Sigmoid colon (tissue), 6 donors: ENCODE measurements at regions not wholly inside any gene's neighbourhood (a gene's known extent, or its start where the extent isn't known, plus 50 kb on each side); places are given as distances from the start of the nearest gene placed in this dataset.

ENCODE experiments used
- DNase-seq: peaks from one replicate; pipeline ENCODE4 v3.0.0-alpha.2; 2019
- H3K27ac ChIP-seq, 4 donors: fragments of 200-600 bp; sonication (generic); one replicate each; pipeline ENCODE4 v1.5.1; 2016 to 2019; ENCODE audit warnings: mild to moderate bottlenecking in 1 of 4
- H3K27me3 ChIP-seq, 3 donors: fragments of 200-600 bp; sonication (generic); one replicate each; pipeline ENCODE4 v1.5.1; 2019; ENCODE audit warnings: mild to moderate bottlenecking in 1 of 3
- H3K36me3 ChIP-seq, 4 donors: fragments of 200-600 bp; sonication (generic); one replicate each; pipeline ENCODE4 v1.5.1; 2016 to 2019
- H3K4me1 ChIP-seq, 4 donors: fragments of 200-600 bp; sonication (generic); one replicate each; pipeline ENCODE4 v1.5.1; 2017 to 2019
- H3K4me3 ChIP-seq, 4 donors: fragments of 200-600 bp; sonication (generic); one replicate each; pipeline ENCODE4 v1.5.1; 2017 to 2019; ENCODE audit warnings: mild to moderate bottlenecking in 2 of 4, moderate library complexity in 1 of 4
- H3K9me3 ChIP-seq, 4 donors: fragments of 200-600 bp in 3 of 4; sonication (generic) in 3 of 4; one replicate each; pipeline versions ENCODE4 v1.5.1 to v1.6.1; 2013 to 2019
- EP300 ChIP-seq, 4 donors: sonication (generic); formaldehyde crosslinking; IDR thresholded peaks; one replicate each; pipeline ENCODE4 v1.6.1; 2017; ENCODE audit warnings: antibody characterized with exemption in 4 of 4
- POLR2A ChIP-seq, 2 donors: fragments of 450-650 bp; IDR thresholded peaks; one replicate each; pipeline ENCODE4 v1.6.1; 2016; ENCODE audit warnings: antibody characterized with exemption in 2 of 2, mild to moderate bottlenecking in 2 of 2, moderate library complexity in 2 of 2
- POLR2AphosphoS5 ChIP-seq, 4 donors: sonication (generic); formaldehyde crosslinking; IDR thresholded peaks; one replicate each; pipeline ENCODE4 v1.6.1; 2017; ENCODE audit warnings: antibody characterized with exemption in 4 of 4
- WGBS, 2 donors: extraction: QIAGEN DNeasy Blood & Tissue Kit; methylation state at CpG; one replicate each; pipeline ENCODE4 v1.1.7; 2013; 5-methylcytosine and 5-hydroxymethylcytosine counted together
- intact Hi-C: fragments of 100-400 bp; cut with DNase I; formaldehyde crosslinking; loops from one replicate; pipeline ENCODE4 v1.15.1; 2023
- TF ChIP-seq, protein P1 (sequence below), 4 experiments: fragments of 450-650 bp in 3 of 4; fragments of 200-600 bp in 1 of 4; IDR thresholded peaks; one replicate each; pipeline ENCODE4 v1.5.1; 2016 to 2019; ENCODE audit warnings: antibody characterized with exemption in 4 of 4, mild to moderate bottlenecking in 3 of 4, moderate library complexity in 2 of 4
- donor health status: healthy with polysubstance abuse.
- donor health status: healthy.

DNA sequence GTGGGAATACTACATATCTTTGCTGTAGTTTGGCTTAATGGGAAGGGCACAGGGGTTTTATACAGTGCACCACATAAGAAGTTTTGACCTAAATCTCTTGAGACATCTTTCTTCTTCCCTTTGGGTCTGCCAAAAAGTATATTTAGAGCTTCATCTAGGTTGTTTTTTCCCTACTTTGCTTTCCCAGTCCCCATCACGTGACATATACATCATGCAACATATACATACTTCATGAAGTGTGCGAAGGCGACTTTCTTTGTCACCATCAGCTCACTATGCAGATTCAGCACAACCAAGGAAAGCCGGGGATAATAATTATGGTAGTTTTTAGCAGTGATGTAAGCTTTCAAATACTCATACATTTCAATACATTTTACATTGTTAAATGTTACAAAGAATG lies 177.1 kb upstream of the PPP1R3A start:
- intact Hi-C loops: no loop called here
- H3K4me1 ChIP-seq: peaks cover 0 to 31% (median 9%) of the 10 kb centered on the region in 4 donors
- no peaks in the 10 kb centered on the region for H3K27me3 ChIP-seq
- WGBS, 2 donors: 94 to 95% methylated on average over 4 of the region's 4 CpGs
- H3K27ac ChIP-seq: no peak overlapping the region
- H3K4me3 ChIP-seq: no peak overlapping the region
- no peaks in the 10 kb centered on the region for H3K9me3 ChIP-seq
- H3K36me3 ChIP-seq: no peaks in the 10 kb centered on the region
- DNase-seq: no peak
- TF ChIP-seq POLR2AphosphoS5 (IDR thresholded peaks at IDR 0.05) (no peak), EP300 (IDR thresholded peaks at IDR 0.05) (no peak), POLR2A (IDR thresholded peaks at IDR 0.05) (no peak)
- TF ChIP-seq, protein P1, sequence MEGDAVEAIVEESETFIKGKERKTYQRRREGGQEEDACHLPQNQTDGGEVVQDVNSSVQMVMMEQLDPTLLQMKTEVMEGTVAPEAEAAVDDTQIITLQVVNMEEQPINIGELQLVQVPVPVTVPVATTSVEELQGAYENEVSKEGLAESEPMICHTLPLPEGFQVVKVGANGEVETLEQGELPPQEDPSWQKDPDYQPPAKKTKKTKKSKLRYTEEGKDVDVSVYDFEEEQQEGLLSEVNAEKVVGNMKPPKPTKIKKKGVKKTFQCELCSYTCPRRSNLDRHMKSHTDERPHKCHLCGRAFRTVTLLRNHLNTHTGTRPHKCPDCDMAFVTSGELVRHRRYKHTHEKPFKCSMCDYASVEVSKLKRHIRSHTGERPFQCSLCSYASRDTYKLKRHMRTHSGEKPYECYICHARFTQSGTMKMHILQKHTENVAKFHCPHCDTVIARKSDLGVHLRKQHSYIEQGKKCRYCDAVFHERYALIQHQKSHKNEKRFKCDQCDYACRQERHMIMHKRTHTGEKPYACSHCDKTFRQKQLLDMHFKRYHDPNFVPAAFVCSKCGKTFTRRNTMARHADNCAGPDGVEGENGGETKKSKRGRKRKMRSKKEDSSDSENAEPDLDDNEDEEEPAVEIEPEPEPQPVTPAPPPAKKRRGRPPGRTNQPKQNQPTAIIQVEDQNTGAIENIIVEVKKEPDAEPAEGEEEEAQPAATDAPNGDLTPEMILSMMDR (IDR thresholded peaks at IDR 0.05): no peak

DNA sequence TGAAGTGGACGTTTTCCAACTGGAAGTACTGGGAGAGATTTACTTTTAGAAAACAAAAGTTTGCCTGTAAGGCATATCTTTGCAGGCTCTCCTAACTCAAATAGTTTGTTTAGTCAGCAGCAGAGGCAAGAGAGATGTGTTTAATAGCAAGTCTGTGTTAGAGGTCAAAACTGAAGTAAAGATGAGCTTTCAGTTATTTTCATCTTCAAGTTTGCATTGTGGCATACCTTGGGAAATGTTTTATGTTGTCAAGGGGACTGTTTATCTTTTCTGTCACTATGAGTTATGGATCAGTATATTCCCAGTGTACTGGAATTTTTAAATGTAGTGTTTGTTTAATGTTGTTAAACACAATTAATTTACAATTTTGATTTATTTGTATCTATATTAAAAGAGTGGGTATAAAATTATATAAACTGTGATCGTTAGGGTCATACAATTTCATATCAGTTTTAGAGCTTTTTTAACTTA lies 169.7 kb upstream of the PPP1R3A start:
- Histone ChIP-seq H3K9me3 (no peaks in the 10 kb centered on the region), H3K36me3 (no peaks in the 10 kb centered on the region), H3K4me3 (peak overlapping the region; percentile 74 to 87 (median 82)), H3K27ac (peak overlapping the region; percentile 93 to 97 (median 96)), H3K27me3 (no peaks in the 10 kb centered on the region), H3K4me1 (peaks cover 0 to 25% (median 18%) of the 10 kb centered on the region in 4 donors)
- WGBS, 2 donors: 16 to 44% methylated on average over 2 of the region's 2 CpGs
- no peak for DNase-seq
- intact Hi-C loops: loop anchor here (5.0 to 10.0 kb wide), 2 partner anchors 446 to 834 kb away; partner anchors contain the start of gene MDFIC
- TF ChIP-seq POLR2AphosphoS5 (IDR thresholded peaks at IDR 0.05) (peak in 3 of 4 donors; percentile 12 to 46 (median 36)), POLR2A (IDR thresholded peaks at IDR 0.05) (no peak)

DNA sequence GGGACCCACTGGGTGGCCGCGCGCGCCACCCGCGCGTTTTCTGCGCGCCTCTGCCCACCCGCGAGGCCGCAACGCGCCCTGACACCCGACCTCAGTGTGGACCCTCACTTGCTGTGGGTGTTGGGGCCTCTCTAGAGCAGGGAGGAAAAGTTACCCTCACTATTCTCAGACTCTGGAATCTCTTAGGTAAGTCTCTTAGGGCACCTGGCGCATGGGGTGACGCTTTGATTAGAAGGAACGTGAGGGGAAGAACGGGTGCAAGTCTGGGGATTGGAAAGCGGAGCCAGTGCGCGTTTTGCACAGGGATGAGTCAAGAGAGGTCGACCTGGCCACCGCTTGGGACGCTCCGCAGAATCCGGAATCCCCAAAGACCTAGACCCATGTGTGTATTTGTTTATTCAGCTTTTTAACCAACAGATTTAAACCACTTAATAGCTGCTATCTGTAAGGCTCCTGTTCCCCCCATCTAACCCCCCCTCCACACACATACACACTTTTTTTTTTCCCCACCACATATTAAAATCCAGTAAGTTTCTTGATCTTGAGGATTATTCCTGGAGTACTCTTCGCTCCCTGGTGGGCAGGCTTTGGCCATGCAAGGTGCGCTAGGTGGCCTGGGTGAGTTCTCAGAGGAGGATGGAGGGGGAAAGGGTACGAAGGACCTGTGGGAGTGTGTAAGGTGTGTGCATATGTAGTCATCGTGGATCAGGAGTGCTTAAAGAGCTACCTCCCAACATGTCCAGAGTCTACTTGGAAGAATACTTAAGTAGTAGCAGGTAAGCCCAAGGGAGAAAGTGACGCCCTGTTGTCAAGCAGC lies 169.1 kb upstream of the PPP1R3A start:
- Histone ChIP-seq H3K36me3 (no peaks in the 10 kb centered on the region), H3K4me3 (peak overlapping the region; percentile 74 to 87 (median 82)), H3K27ac (peak overlapping the region; percentile 93 to 97 (median 96)), H3K4me1 (peaks cover 0 to 30% (median 15%) of the 10 kb centered on the region in 4 donors), H3K27me3 (peaks cover 0 to 6% (median 0%) of the 10 kb centered on the region in 3 donors), H3K9me3 (no peaks in the 10 kb centered on the region)
- TF ChIP-seq POLR2A (IDR thresholded peaks at IDR 0.05) (no peak), POLR2AphosphoS5 (IDR thresholded peaks at IDR 0.05) (no peak), EP300 (IDR thresholded peaks at IDR 0.05) (no peak)
- TF ChIP-seq, protein P1 (IDR thresholded peaks at IDR 0.05): no peak
- WGBS, 2 donors: 5 to 20% methylated on average over 32 of the region's 32 CpGs
- intact Hi-C loops: loop anchor here (5.0 to 10.0 kb wide), 2 partner anchors 447 to 834 kb away; partner anchors contain the start of gene MDFIC
- peak; percentile 64 for DNase-seq

DNA sequence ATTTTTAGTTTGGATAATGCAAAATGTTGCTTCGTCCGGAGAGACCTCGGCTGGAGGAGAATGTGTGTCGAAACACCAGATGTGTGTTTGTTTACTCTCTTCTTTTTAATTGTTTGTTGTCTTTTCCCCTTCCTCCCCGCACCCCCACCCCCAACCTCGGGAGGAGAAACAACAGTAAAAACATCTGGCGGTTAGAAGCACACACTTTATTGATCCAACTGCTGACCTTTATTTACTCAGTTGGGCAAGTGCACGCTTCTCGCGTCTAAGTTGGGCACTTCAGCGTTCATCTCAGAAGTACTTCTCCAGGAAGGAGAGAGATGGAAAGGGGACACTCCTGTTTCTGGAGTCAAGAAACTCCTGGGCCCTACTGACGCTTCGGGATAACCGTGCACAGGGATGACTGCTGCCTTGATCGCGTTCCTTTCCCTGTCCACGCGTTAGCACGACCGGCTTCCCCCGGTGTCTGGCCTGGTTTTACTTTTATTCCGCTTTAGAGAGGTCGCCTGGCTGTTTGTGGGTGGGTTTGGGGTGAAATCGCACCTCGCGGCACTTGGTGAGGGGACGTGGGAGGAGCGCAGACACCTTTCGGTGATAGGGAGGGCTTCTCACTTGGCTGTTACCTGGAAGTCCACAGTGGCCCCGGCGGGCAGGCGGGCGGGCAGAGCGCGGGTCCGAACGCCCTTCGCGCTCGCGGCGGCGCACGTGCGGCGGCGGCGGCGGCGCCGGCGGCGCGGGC lies 168.3 kb upstream of the PPP1R3A start:
- peaks cover 0 to 29% (median 15%) of the 10 kb centered on the region in 4 donors for H3K4me1 ChIP-seq
- peak; percentile 69 for DNase-seq
- no peaks in the 10 kb centered on the region for H3K36me3 ChIP-seq
- H3K9me3 ChIP-seq: no peaks in the 10 kb centered on the region
- intact Hi-C loops: loop anchor here (5.0 to 10.0 kb wide), 2 partner anchors 448 to 835 kb away; partner anchors contain the start of gene MDFIC
- H3K27me3 ChIP-seq: peaks cover 0 to 10% (median 0%) of the 10 kb centered on the region in 3 donors
- peak overlapping the region; percentile 74 to 87 (median 82) for H3K4me3 ChIP-seq
- H3K27ac ChIP-seq: peak overlapping the region; percentile 93 to 97 (median 96)
- WGBS, 2 donors: 0 to 2% methylated on average over 54 of the region's 54 CpGs
- TF ChIP-seq, protein P1 (IDR thresholded peaks at IDR 0.05): no peak
- TF ChIP-seq POLR2AphosphoS5 (IDR thresholded peaks at IDR 0.05) (peak in 1 of 4 donors; percentile 15), EP300 (IDR thresholded peaks at IDR 0.05) (no peak)
